ENCODE measurements at regions not wholly inside any gene's neighbourhood (a gene's known extent, or its start where the extent isn't known, plus 50 kb on each side); places are given as distances from the start of the nearest gene placed in this dataset.
A peak's percentile ranks its signal among the peaks of the same experiment; 100 is the strongest.
"Not testable (repeated sequence)": the region's sequence is repeated elsewhere in the genome, so short reads cannot be mapped to it uniquely, and the experiment has no call there.

- Mint-ChIP-seq H3K4me3 (no peak overlapping the region), H3K27me3 (no peaks in the 10 kb centered on the region), H3K9me3 (peaks cover 4 to 40% (median 27%) of the 10 kb centered on the region in 7 donors), H3K4me1 (no peaks in the 10 kb centered on the region), H3K27ac (no peak overlapping the region), H3K36me3 (peaks cover 0 to 4% of the 10 kb centered on the region in 2 donors)
- ATAC-seq (ENCODE audit: low read depth in 2 of 2) (no peak), DNase-seq (no peak)
Measured at GRCh38 chr13:38283346-38283745, 66.3 kb upstream of the UFM1 start.

GRCh38 chr13:38265132-38265497, 84.5 kb upstream of the UFM1 start:
- H3K9me3 Mint-ChIP-seq = peaks cover 6 to 18% (median 12%) of the 10 kb centered on the region in 7 donors
- ATAC-seq (ENCODE audit: low read depth in 2 of 2) (no peak), DNase-seq (no peak)
- no peak overlapping the region for H3K4me3 Mint-ChIP-seq
- H3K36me3 Mint-ChIP-seq = peaks cover 0 to 7% of the 10 kb centered on the region in 2 donors
- no peaks in the 10 kb centered on the region for H3K27me3 Mint-ChIP-seq
- no peak overlapping the region for H3K27ac Mint-ChIP-seq
- H3K4me1 Mint-ChIP-seq = no peaks in the 10 kb centered on the region

DNA sequence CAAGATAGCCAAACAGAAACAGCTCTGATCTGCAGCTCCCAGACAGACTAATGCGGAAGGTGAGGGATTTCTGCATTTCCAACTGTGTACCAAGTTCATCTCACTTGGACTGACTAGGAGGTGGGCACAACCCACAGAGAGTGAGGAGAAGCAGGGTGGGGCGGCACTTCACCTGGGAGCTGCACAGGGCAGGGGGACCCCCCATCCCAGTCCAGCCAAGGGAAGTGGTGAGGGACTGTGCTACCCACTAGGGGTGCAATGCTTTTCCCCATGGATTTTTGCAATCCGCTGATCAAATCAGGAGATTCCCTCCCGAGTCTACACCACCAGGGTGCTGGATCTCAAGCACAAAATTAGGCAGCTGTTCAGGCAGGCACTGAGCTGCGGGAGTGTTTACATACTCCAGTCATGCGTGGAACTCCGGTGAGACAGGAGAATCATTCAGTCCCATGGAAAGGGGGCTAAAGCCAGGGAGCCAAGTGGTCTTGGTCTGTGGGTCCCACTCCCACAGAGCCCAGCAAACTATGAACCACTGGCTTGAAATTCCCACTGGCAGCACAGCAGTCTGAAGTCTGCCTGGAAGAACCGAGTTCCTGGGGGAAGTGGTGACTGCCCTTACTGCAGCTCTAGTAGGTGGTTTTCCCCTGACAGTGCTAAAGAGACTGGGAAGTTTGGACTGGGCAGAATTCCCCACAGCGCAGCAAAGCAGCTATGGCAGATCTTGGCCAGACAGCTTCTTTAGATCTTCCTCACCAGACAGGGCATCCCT, 85.1 kb upstream of the UFM1 start:
- Mint-ChIP-seq H3K4me1 (no peaks in the 10 kb centered on the region), H3K9me3 (peaks cover 6 to 15% (median 11%) of the 10 kb centered on the region in 7 donors), H3K4me3 (no peak overlapping the region), H3K27me3 (no peaks in the 10 kb centered on the region), H3K27ac (no peak overlapping the region), H3K36me3 (peaks cover 0 to 7% of the 10 kb centered on the region in 2 donors)
- ATAC-seq (ENCODE audit: low read depth in 2 of 2) = no peak
- DNase-seq = no peak

- no peaks in the 10 kb centered on the region for H3K27me3 Mint-ChIP-seq
- DNase-seq (no peak), ATAC-seq (ENCODE audit: low read depth in 2 of 2) (no peak)
- no peaks in the 10 kb centered on the region for H3K4me1 Mint-ChIP-seq
- no peak overlapping the region for H3K4me3 Mint-ChIP-seq
- H3K27ac Mint-ChIP-seq = no peak overlapping the region
- peaks cover 0 to 7% of the 10 kb centered on the region in 2 donors for H3K36me3 Mint-ChIP-seq
- peaks cover 0 to 8% (median 4%) of the 10 kb centered on the region in 7 donors for H3K9me3 Mint-ChIP-seq
Measured at GRCh38 chr13:38262211-38262610, 87.4 kb upstream of the UFM1 start.

GRCh38 chr13:38255600-38255999, 94.1 kb upstream of the UFM1 start:
- Mint-ChIP-seq H3K36me3 (no peaks in the 10 kb centered on the region), H3K27ac (no peak overlapping the region), H3K4me3 (no peak overlapping the region), H3K9me3 (no peaks in the 10 kb centered on the region), H3K4me1 (no peaks in the 10 kb centered on the region), H3K27me3 (no peaks in the 10 kb centered on the region)
- no peak for ATAC-seq (ENCODE audit: low read depth in 2 of 2)
- DNase-seq = no peak

GRCh38 chr13:38239874-38240273, 109.8 kb upstream of the UFM1 start:
- no peaks in the 10 kb centered on the region for H3K4me1 Mint-ChIP-seq
- H3K9me3 Mint-ChIP-seq = peaks cover 0 to 15% (median 6%) of the 10 kb centered on the region in 7 donors
- DNase-seq = no peak
- no peak overlapping the region for H3K27ac Mint-ChIP-seq
- H3K4me3 Mint-ChIP-seq = peak overlapping the region in 1 of 8 donors; percentile 8
- H3K36me3 Mint-ChIP-seq = no peaks in the 10 kb centered on the region
- H3K27me3 Mint-ChIP-seq = no peaks in the 10 kb centered on the region
- ATAC-seq (ENCODE audit: low read depth in 2 of 2) = no peak

- DNase-seq (no peak), ATAC-seq (ENCODE audit: low read depth in 2 of 2) (no peak)
- peaks cover 0 to 5% (median 0%) of the 10 kb centered on the region in 3 donors for H3K27me3 Mint-ChIP-seq
- H3K36me3 Mint-ChIP-seq = no peaks in the 10 kb centered on the region
- no peak overlapping the region for H3K4me3 Mint-ChIP-seq
- no peaks in the 10 kb centered on the region for H3K4me1 Mint-ChIP-seq
- no peak overlapping the region for H3K27ac Mint-ChIP-seq
- H3K9me3 Mint-ChIP-seq = peaks cover 3 to 20% (median 9%) of the 10 kb centered on the region in 7 donors
Measured at GRCh38 chr13:38228322-38228721, 121.3 kb upstream of the UFM1 start.

GRCh38 chr13:38226496-38226895, 123.2 kb upstream of the UFM1 start:
- H3K27me3 Mint-ChIP-seq = peaks cover 0 to 5% (median 0%) of the 10 kb centered on the region in 3 donors
- no peak overlapping the region for H3K27ac Mint-ChIP-seq
- DNase-seq = no peak
- no peak for ATAC-seq (ENCODE audit: low read depth in 2 of 2)
- no peaks in the 10 kb centered on the region for H3K4me1 Mint-ChIP-seq
- peaks cover 0 to 9% (median 0%) of the 10 kb centered on the region in 7 donors for H3K9me3 Mint-ChIP-seq
- H3K4me3 Mint-ChIP-seq = no peak overlapping the region
- no peaks in the 10 kb centered on the region for H3K36me3 Mint-ChIP-seq

DNA sequence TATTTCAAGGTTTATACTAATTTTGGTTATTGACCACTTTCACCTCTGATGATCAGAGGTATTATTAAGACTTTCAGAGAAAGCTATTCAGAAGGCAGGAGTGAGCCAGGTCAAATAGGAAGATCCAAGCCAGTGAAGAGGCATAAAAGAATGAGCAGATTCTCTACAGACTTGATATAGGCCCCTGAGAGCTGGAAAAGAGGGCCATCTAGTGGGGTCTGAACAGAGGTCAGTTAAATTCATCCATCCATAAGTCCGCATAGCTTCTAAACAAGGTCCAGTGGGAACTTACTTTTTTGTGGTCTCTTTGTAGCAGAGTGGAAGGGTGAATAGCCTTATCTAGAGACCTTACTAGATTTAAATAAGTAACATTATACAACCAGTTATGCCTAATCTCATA, 126.6 kb upstream of the UFM1 start:
- ATAC-seq (ENCODE audit: low read depth in 2 of 2) (no peak), DNase-seq (no peak)
- H3K4me1 Mint-ChIP-seq = no peaks in the 10 kb centered on the region
- H3K27me3 Mint-ChIP-seq = peaks cover 0 to 5% (median 3%) of the 10 kb centered on the region in 3 donors
- H3K4me3 Mint-ChIP-seq = no peak overlapping the region
- peaks cover 0 to 7% (median 3%) of the 10 kb centered on the region in 7 donors for H3K9me3 Mint-ChIP-seq
- H3K27ac Mint-ChIP-seq = no peak overlapping the region
- no peaks in the 10 kb centered on the region for H3K36me3 Mint-ChIP-seq

GRCh38 chr13:38221120-38221519, 128.5 kb upstream of the UFM1 start:
- not testable (repeated sequence) for H3K4me3 Mint-ChIP-seq; H3K36me3 Mint-ChIP-seq; H3K4me1 Mint-ChIP-seq; DNase-seq; H3K9me3 Mint-ChIP-seq; ATAC-seq (ENCODE audit: low read depth in 2 of 2); H3K27me3 Mint-ChIP-seq
- H3K27ac Mint-ChIP-seq = peak overlapping the region in 1 of 6 donors; percentile 77

DNA sequence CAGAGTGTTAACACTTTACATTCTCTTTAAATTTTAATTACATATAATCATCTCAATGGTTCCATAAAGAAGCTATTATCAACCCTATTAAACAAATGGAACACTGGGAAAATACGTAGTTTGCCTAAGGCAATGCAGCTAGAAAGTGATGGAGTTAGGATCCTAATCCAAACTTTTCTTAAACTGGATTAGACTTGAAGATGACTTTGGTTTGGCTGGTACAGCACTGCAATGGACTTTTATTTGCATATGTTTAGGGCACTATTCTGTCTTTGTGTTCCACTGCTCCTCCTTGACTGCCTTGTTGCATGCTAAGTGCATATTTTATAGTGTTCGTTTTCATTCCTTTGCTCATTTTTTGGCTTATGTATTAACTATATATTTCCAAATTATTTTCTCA, 133.5 kb upstream of the UFM1 start:
- peaks cover 0 to 16% (median 11%) of the 10 kb centered on the region in 7 donors for H3K9me3 Mint-ChIP-seq
- ATAC-seq (ENCODE audit: low read depth in 2 of 2) (no peak), DNase-seq (no peak)
- H3K36me3 Mint-ChIP-seq = peaks cover 0 to 5% of the 10 kb centered on the region in 2 donors
- no peaks in the 10 kb centered on the region for H3K4me1 Mint-ChIP-seq
- no peak overlapping the region for H3K27ac Mint-ChIP-seq
- H3K4me3 Mint-ChIP-seq = no peak overlapping the region
- H3K27me3 Mint-ChIP-seq = peaks cover 0 to under 1% (median 0%) of the 10 kb centered on the region in 3 donors

- DNase-seq (no peak), ATAC-seq (ENCODE audit: low read depth in 2 of 2) (no peak)
- Mint-ChIP-seq H3K27me3 (no peaks in the 10 kb centered on the region), H3K36me3 (peaks cover 0 to 6% of the 10 kb centered on the region in 2 donors), H3K4me3 (no peak overlapping the region), H3K27ac (no peak overlapping the region), H3K9me3 (peaks cover 3 to 13% (median 9%) of the 10 kb centered on the region in 7 donors), H3K4me1 (no peaks in the 10 kb centered on the region)
Measured at GRCh38 chr13:38213314-38213713, 136.3 kb upstream of the UFM1 start.

GRCh38 chr13:38210928-38211596, 138.6 kb upstream of the UFM1 start:
- Mint-ChIP-seq H3K4me3 (peak overlapping the region in 1 of 8 donors; percentile 42), H3K9me3 (peaks cover 3 to 13% (median 9%) of the 10 kb centered on the region in 7 donors), H3K27me3 (no peaks in the 10 kb centered on the region), H3K4me1 (no peaks in the 10 kb centered on the region), H3K36me3 (peaks cover 0 to 6% of the 10 kb centered on the region in 2 donors), H3K27ac (no peak overlapping the region)
- ATAC-seq (ENCODE audit: low read depth in 2 of 2) (no peak), DNase-seq (no peak)

DNA sequence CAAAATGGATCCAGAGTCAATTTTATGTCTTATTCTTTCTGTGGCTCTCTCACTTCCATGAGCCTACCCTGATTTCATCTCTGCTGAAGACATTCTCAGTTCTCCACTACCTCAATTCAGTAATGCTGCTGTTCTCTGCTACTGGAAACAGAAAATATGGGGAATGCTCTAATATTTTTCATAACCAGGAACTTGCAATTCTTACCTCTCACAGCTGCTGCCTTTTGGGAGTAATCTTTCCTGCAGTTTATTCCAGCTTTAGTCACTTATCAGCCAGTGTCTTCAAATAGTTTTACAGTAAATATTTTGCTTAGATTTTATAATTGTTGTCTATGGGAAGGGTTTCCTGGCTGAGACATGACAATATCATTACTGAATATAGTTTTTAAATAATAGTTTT, 145.1 kb upstream of the UFM1 start:
- Mint-ChIP-seq H3K27me3 (peaks cover 0 to 6% (median 0%) of the 10 kb centered on the region in 3 donors), H3K4me3 (no peak overlapping the region), H3K9me3 (no peaks in the 10 kb centered on the region), H3K27ac (no peak overlapping the region), H3K36me3 (no peaks in the 10 kb centered on the region), H3K4me1 (no peaks in the 10 kb centered on the region)
- DNase-seq (no peak), ATAC-seq (ENCODE audit: low read depth in 2 of 2) (no peak)
